WTC11 (cell line): ENCODE measurements at regions not wholly inside any gene's neighbourhood (a gene's known extent, or its start where the extent isn't known, plus 50 kb on each side); places are given as distances from the start of the nearest gene placed in this dataset.

Experiments
- ATAC-seq: fragments of 200-7000 bp; cut with Tn5 transposase; 2 replicates; pipeline ENCODE4 v1.10.0; 2021; ENCODE audit warnings: mild to moderate bottlenecking, moderate library complexity
- CTCF ChIA-PET: fragments of 300-600 bp; sonication (Branson Sonifier 250); formaldehyde crosslinking; loops from one replicate; lab custom pipeline; 2021; ENCODE audit warnings: antibody characterized with exemption; lab: Charles Lee
- POLR2A ChIA-PET: fragments of 350-600 bp; sonication (Branson Sonifier 250); formaldehyde crosslinking; loops from one replicate; lab custom pipeline; 2021; ENCODE audit warnings: antibody characterized with exemption; lab: Charles Lee
- DNase-seq: peaks from one replicate; pipeline ENCODE4 v3.0.0; 2021; ENCODE audit warnings: low spot score
- H3K27ac Mint-ChIP-seq: 2 replicates; pipeline ENCODE4 v1.8.0; 2021; ENCODE audit warnings: mixed read lengths
- H3K27me3 Mint-ChIP-seq: 2 replicates; pipeline ENCODE4 v1.8.0; 2021; ENCODE audit warnings: low read depth, mild to moderate bottlenecking, moderate library complexity, mixed read lengths
- H3K36me3 Mint-ChIP-seq: 2 replicates; pipeline ENCODE4 v1.8.0; 2021; ENCODE audit warnings: mixed read lengths
- H3K4me1 Mint-ChIP-seq: 2 replicates; pipeline ENCODE4 v1.8.0; 2022; ENCODE audit warnings: mixed read lengths
- H3K4me3 Mint-ChIP-seq: 2 replicates; pipeline ENCODE4 v1.8.0; 2021; ENCODE audit warnings: mild to moderate bottlenecking, moderate library complexity, mixed read lengths
- H3K9me3 Mint-ChIP-seq: 2 replicates; pipeline ENCODE4 v1.8.0; 2021; ENCODE audit warnings: mixed read lengths
- CREM ChIP-seq: sonication (generic); formaldehyde crosslinking; IDR thresholded peaks from 2 replicates; pipeline ENCODE4 v1.8.1; 2022; ENCODE audit warnings: mild to moderate bottlenecking, missing genetic modification reagents, moderate library complexity
- FOXK1 ChIP-seq: sonication (generic); formaldehyde crosslinking; IDR thresholded peaks from 2 replicates; pipeline ENCODE4 v1.8.0; 2022; ENCODE audit warnings: mild to moderate bottlenecking, moderate library complexity, missing genetic modification reagents
- FOXP1 ChIP-seq: sonication (generic); formaldehyde crosslinking; IDR thresholded peaks from 2 replicates; pipeline ENCODE4 v1.8.0; 2022; ENCODE audit warnings: missing genetic modification reagents, mild to moderate bottlenecking, moderate library complexity, borderline replicate concordance
- GABPB1 ChIP-seq: sonication (generic); formaldehyde crosslinking; IDR thresholded peaks from 2 replicates; pipeline ENCODE4 v1.8.1; 2023; ENCODE audit warnings: mild to moderate bottlenecking, missing genetic modification reagents
- IRF2 ChIP-seq: sonication (generic); formaldehyde crosslinking; IDR thresholded peaks from 2 replicates; pipeline ENCODE4 v1.8.0; 2022; ENCODE audit warnings: low read depth, missing genetic modification reagents, borderline replicate concordance
- JUN ChIP-seq: sonication (generic); formaldehyde crosslinking; IDR thresholded peaks from 2 replicates; pipeline ENCODE4 v1.8.0; 2023; ENCODE audit warnings: mild to moderate bottlenecking, missing genetic modification reagents
- KAT7 ChIP-seq: sonication (generic); formaldehyde crosslinking; IDR thresholded peaks from 2 replicates; pipeline ENCODE4 v1.8.1; 2023; ENCODE audit warnings: missing genetic modification reagents, mild to moderate bottlenecking, borderline replicate concordance
- MXD4 ChIP-seq: fragments of 250-450 bp; sonication (Bioruptor Pico); IDR thresholded peaks from 2 replicates; pipeline ENCODE4 v1.8.0; 2021; ENCODE audit warnings: mild to moderate bottlenecking, moderate library complexity, borderline replicate concordance
- NFATC4 ChIP-seq: fragments of 250-450 bp; sonication (Bioruptor Pico); IDR thresholded peaks from 2 replicates; pipeline ENCODE4 v1.9.0; 2021; ENCODE audit warnings: mild to moderate bottlenecking
- NR1H2 ChIP-seq: sonication (generic); formaldehyde crosslinking; IDR thresholded peaks from 2 replicates; pipeline ENCODE4 v1.9.0; 2021; ENCODE audit warnings: mild to moderate bottlenecking, moderate library complexity, missing genetic modification reagents
- NR2C2 ChIP-seq: sonication (generic); formaldehyde crosslinking; IDR thresholded peaks from 2 replicates; pipeline ENCODE4 v1.8.0; 2022; ENCODE audit warnings: mild to moderate bottlenecking, missing genetic modification reagents
- SOX15 ChIP-seq: fragments of 250-450 bp; sonication (Bioruptor Pico); IDR thresholded peaks from 2 replicates; pipeline ENCODE4 v1.9.0; 2021; ENCODE audit warnings: mild to moderate bottlenecking
- TEAD1 ChIP-seq: sonication (generic); formaldehyde crosslinking; IDR thresholded peaks from 2 replicates; pipeline ENCODE4 v1.8.0; 2022; ENCODE audit warnings: mild to moderate bottlenecking, missing genetic modification reagents
- TP53 ChIP-seq: sonication (generic); formaldehyde crosslinking; IDR thresholded peaks from 2 replicates; pipeline ENCODE4 v1.8.1; 2023; ENCODE audit warnings: mild to moderate bottlenecking, missing genetic modification reagents
- ZNF121 ChIP-seq: sonication (generic); formaldehyde crosslinking; IDR thresholded peaks from 2 replicates; pipeline ENCODE4 v1.8.0; 2023; ENCODE audit warnings: missing genetic modification reagents
- ZNF138 ChIP-seq: sonication (generic); formaldehyde crosslinking; conservative IDR thresholded peaks from 2 replicates; pipeline ENCODE4 v1.8.1; 2022; ENCODE audit warnings: mild to moderate bottlenecking, moderate library complexity, missing genetic modification reagents
- ZNF232 ChIP-seq: sonication (generic); formaldehyde crosslinking; IDR thresholded peaks from 2 replicates; pipeline ENCODE4 v1.8.0; 2022; ENCODE audit warnings: mild to moderate bottlenecking, missing genetic modification reagents
- ZNF263 ChIP-seq: sonication (generic); formaldehyde crosslinking; IDR thresholded peaks from 2 replicates; pipeline ENCODE4 v1.8.1; 2022; ENCODE audit warnings: low read depth, mild to moderate bottlenecking, moderate library complexity, missing genetic modification reagents
- ZNF317 ChIP-seq: sonication (generic); formaldehyde crosslinking; IDR thresholded peaks from 2 replicates; pipeline ENCODE4 v1.8.1; 2023; ENCODE audit warnings: low read depth, mild to moderate bottlenecking, moderate library complexity, missing genetic modification reagents, borderline replicate concordance
- ZNF396 ChIP-seq: fragments of 250-450 bp; sonication (Bioruptor Pico); IDR thresholded peaks from 2 replicates; pipeline ENCODE4 v1.8.0; 2021; ENCODE audit warnings: mild to moderate bottlenecking, moderate library complexity, borderline replicate concordance
- ZNF423 ChIP-seq: fragments of 250-450 bp; sonication (Bioruptor Pico); IDR thresholded peaks from 2 replicates; pipeline ENCODE4 v2.1.2; 2022; ENCODE audit warnings: mild to moderate bottlenecking, moderate library complexity
- TF ChIP-seq, protein P1 (sequence below): fragments of 250-450 bp; sonication (Bioruptor Pico); IDR thresholded peaks from 2 replicates; pipeline ENCODE4 v1.9.0; 2021; ENCODE audit warnings: mild to moderate bottlenecking
- TF ChIP-seq, protein P2 (sequence below): sonication (generic); formaldehyde crosslinking; IDR thresholded peaks from 2 replicates; pipeline ENCODE4 v1.8.1; 2023; ENCODE audit warnings: mild to moderate bottlenecking, missing genetic modification reagents, moderate library complexity
- TF ChIP-seq, protein P3 (sequence below): fragments of 250-450 bp; sonication (Bioruptor Pico); IDR thresholded peaks from 2 replicates; pipeline ENCODE4 v2.1.2; 2022; ENCODE audit warnings: mild to moderate bottlenecking, moderate library complexity
- TF ChIP-seq, protein P4 (sequence below): sonication (generic); formaldehyde crosslinking; IDR thresholded peaks from 2 replicates; pipeline ENCODE4 v1.8.1; 2023; ENCODE audit warnings: mild to moderate bottlenecking, moderate library complexity, missing genetic modification reagents
- TF ChIP-seq, protein P5 (sequence below): sonication (generic); formaldehyde crosslinking; IDR thresholded peaks from 2 replicates; pipeline ENCODE4 v1.8.0; 2023; ENCODE audit warnings: missing genetic modification reagents
- TF ChIP-seq, protein P6 (sequence below): fragments of 250-450 bp; sonication (Bioruptor Pico); conservative IDR thresholded peaks from 2 replicates; pipeline ENCODE4 v1.9.0; 2021; ENCODE audit warnings: mild to moderate bottlenecking

DNA sequence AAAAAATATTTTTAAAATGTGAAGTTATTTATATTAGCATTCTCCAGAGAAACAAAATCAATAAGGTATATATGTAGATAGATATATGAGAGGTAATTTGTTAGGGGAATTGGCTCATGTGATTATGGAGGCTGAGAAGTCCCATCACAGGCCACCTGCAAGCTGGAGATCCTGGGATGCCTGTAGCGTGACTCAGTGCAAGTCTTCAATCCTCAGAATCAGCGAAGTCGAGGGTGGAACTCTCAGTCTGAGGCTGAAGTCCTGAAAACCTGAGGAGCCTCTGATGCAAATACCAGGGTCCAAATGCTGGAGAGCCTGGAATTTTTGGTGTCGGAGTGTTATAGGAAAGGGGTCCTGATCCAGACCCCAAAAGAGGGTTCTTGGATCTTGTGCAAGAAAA is 658.5 kb downstream of the USP25 start:
- no peak for DNase-seq
- POLR2A ChIA-PET, result no interaction called here

DNA sequence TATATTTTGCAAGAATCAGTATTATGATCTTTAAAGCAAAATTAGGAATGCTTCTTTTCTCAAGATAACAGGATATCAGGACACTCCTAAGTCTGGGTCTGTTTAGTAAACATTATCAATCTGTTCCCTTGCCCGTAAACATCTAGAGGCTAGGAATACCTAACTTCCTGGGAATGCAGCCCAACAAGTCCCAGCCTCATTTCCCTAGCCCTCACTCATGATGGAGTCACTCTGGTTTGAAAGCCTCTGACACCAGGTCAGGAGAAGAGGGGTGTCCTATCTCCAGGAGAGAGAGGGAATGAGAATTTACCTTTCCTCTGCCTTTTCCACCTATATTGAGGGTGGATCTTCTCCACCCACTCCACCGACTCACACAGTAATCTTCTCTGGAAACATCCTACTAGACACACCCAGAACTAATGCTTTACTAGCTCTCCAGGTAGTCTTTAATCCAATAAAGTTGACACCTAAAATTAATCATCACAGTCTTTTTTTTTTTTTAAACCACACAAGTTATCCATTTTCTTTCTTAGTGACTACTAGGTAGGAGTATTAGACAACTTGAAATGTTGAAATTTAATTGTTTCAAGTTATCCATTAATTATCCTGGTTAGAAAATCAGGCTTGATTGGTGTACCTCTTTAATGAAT is 659.3 kb downstream of the USP25 start:
- no peak for ATAC-seq
- POLR2A ChIA-PET, result no interaction called here
- Mint-ChIP-seq H3K27me3 (no peaks in the 10 kb centered on the region; the same call in 1 of the 2 replicates), H3K9me3 (peaks cover 12% of the 10 kb centered on the region), H3K4me3 (no peak overlapping the region), H3K4me1 (peaks cover 16% of the 10 kb centered on the region), H3K27ac (no peak overlapping the region), H3K36me3 (peaks cover 9% of the 10 kb centered on the region; the same call in 1 of the 2 replicates)
- DNase-seq, result no peak
- CTCF ChIA-PET, result no interaction called here
- TF ChIP-seq SOX15, result no peak
- TF ChIP-seq, protein P1, sequence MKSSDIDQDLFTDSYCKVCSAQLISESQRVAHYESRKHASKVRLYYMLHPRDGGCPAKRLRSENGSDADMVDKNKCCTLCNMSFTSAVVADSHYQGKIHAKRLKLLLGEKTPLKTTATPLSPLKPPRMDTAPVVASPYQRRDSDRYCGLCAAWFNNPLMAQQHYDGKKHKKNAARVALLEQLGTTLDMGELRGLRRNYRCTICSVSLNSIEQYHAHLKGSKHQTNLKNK, result no peak
- TF ChIP-seq GABPB1 (CRISPR knock-in tag), result no peak
- no peak for TF ChIP-seq ZNF232 (CRISPR knock-in tag)
- TF ChIP-seq, protein P2, sequence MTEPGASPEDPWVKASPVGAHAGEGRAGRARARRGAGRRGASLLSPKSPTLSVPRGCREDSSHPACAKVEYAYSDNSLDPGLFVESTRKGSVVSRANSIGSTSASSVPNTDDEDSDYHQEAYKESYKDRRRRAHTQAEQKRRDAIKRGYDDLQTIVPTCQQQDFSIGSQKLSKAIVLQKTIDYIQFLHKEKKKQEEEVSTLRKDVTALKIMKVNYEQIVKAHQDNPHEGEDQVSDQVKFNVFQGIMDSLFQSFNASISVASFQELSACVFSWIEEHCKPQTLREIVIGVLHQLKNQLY (CRISPR knock-in tag), result no peak
- no peak for TF ChIP-seq TP53 (CRISPR knock-in tag)
- no peak for TF ChIP-seq ZNF138 (CRISPR knock-in tag)
- TF ChIP-seq ZNF317 (CRISPR knock-in tag), result no peak
- no peak for TF ChIP-seq TEAD1
- no peak for TF ChIP-seq NR1H2 (CRISPR knock-in tag)
- TF ChIP-seq ZNF396 (CRISPR knock-in tag), result no peak
- TF ChIP-seq, protein P3, sequence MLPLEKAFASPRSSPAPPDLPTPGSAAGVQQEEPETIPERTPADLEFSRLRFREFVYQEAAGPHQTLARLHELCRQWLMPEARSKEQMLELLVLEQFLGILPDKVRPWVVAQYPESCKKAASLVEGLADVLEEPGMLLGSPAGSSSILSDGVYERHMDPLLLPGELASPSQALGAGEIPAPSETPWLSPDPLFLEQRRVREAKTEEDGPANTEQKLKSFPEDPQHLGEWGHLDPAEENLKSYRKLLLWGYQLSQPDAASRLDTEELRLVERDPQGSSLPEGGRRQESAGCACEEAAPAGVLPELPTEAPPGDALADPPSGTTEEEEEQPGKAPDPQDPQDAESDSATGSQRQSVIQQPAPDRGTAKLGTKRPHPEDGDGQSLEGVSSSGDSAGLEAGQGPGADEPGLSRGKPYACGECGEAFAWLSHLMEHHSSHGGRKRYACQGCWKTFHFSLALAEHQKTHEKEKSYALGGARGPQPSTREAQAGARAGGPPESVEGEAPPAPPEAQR (CRISPR knock-in tag), result no peak

More for the DNA sequence above, 658.5 kb downstream of the USP25 start:
- CTCF ChIA-PET, result no interaction called here
- peaks cover 16% of the 10 kb centered on the region for H3K4me1 Mint-ChIP-seq
- no peaks in the 10 kb centered on the region; the same call in 1 of the 2 replicates for H3K27me3 Mint-ChIP-seq
- peaks cover 12% of the 10 kb centered on the region for H3K9me3 Mint-ChIP-seq
- no peak overlapping the region for H3K4me3 Mint-ChIP-seq
- no peak overlapping the region for H3K27ac Mint-ChIP-seq
- peaks cover 9% of the 10 kb centered on the region; the same call in 1 of the 2 replicates for H3K36me3 Mint-ChIP-seq
- TF ChIP-seq, protein P3 (CRISPR knock-in tag), result no peak
- TF ChIP-seq NFATC4 (CRISPR knock-in tag), result no peak
- TF ChIP-seq IRF2 (CRISPR knock-in tag), result no peak
- TF ChIP-seq ZNF423 (CRISPR knock-in tag), result no peak
- TF ChIP-seq, protein P4, sequence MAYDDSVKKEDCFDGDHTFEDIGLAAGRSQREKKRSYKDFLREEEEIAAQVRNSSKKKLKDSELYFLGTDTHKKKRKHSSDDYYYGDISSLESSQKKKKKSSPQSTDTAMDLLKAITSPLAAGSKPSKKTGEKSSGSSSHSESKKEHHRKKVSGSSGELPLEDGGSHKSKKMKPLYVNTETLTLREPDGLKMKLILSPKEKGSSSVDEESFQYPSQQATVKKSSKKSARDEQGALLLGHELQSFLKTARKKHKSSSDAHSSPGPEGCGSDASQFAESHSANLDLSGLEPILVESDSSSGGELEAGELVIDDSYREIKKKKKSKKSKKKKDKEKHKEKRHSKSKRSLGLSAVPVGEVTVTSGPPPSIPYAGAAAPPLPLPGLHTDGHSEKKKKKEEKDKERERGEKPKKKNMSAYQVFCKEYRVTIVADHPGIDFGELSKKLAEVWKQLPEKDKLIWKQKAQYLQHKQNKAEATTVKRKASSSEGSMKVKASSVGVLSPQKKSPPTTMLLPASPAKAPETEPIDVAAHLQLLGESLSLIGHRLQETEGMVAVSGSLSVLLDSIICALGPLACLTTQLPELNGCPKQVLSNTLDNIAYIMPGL (CRISPR knock-in tag), result no peak
- TF ChIP-seq MXD4 (CRISPR knock-in tag), result no peak
- TF ChIP-seq NR2C2 (CRISPR knock-in tag), result no peak
- TF ChIP-seq, protein P2 (CRISPR knock-in tag), result no peak
- TF ChIP-seq, protein P5, sequence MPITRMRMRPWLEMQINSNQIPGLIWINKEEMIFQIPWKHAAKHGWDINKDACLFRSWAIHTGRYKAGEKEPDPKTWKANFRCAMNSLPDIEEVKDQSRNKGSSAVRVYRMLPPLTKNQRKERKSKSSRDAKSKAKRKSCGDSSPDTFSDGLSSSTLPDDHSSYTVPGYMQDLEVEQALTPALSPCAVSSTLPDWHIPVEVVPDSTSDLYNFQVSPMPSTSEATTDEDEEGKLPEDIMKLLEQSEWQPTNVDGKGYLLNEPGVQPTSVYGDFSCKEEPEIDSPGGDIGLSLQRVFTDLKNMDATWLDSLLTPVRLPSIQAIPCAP (CRISPR knock-in tag), result no peak
- no peak for TF ChIP-seq CREM (CRISPR knock-in tag)
- TF ChIP-seq JUN (CRISPR knock-in tag), result no peak
- TF ChIP-seq ZNF121 (CRISPR knock-in tag), result no peak
- TF ChIP-seq FOXK1, result no peak
- TF ChIP-seq KAT7 (CRISPR knock-in tag), result no peak
- TF ChIP-seq ZNF263, result no peak
- TF ChIP-seq, protein P6, sequence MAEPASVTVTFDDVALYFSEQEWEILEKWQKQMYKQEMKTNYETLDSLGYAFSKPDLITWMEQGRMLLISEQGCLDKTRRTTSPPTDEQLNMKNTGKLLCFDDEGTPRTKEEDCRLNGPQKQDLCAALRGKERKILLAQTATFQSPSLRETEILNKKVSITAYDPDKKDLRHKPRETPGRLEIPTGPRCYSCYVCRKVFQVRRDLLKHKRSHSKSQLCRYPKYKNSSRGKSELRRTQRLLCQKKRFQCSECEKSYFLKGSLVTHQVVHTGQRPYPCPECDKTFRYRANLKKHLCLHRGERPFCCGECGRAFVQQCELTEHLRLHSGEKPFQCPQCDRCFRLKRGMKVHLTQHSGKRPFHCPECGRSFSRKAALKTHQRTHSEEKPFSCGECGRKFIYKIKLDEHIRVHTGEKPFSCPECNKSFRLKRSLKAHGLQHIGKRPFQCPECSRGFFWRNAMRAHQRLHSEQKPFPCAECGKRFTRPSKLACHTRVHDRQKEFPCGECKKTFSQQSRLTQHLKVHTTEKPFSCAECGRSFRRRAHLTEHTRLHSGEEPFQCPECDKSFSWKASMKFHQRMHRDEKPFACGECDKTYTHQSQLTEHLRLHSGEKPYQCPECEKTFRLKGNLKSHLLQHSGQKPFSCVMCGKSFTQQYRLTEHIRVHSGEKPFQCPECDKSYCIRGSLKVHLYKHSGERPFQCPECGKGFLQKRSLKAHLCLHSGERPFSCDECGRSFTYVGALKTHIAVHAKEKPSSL (CRISPR knock-in tag), result no peak
- TF ChIP-seq FOXP1 (CRISPR knock-in tag), result no peak
- no peak for ATAC-seq
